ENCODE measurements at regions not wholly inside any gene's neighbourhood (a gene's known extent, or its start where the extent isn't known, plus 50 kb on each side); places are given as distances from the start of the nearest gene placed in this dataset.

GRCh38 chr20:11810311-11811083, 107.2 kb upstream of the BTBD3 start:
- no peak for DNase-seq

- no peak for DNase-seq
Measured at GRCh38 chr20:11813106-11813890, 104.4 kb upstream of the BTBD3 start.

GRCh38 chr20:11814267-11814666, 103.4 kb upstream of the BTBD3 start:
- no peak for DNase-seq

GRCh38 chr20:11820838-11821237, 96.9 kb upstream of the BTBD3 start:
- no peak for DNase-seq

- no peak for DNase-seq
Measured at GRCh38 chr20:11822540-11822794, 95.2 kb upstream of the BTBD3 start.

GRCh38 chr20:11826334-11826733, 91.4 kb upstream of the BTBD3 start:
- no peak for DNase-seq

GRCh38 chr20:11832397-11832796, 85.3 kb upstream of the BTBD3 start:
- no peak for DNase-seq

- no peak for DNase-seq
Measured at GRCh38 chr20:11832851-11833250, 84.8 kb upstream of the BTBD3 start.

GRCh38 chr20:11833825-11834224, 83.9 kb upstream of the BTBD3 start:
- no peak for DNase-seq

GRCh38 chr20:11838076-11838636, 79.5 kb upstream of the BTBD3 start:
- peak; percentile 28 to 45 for DNase-seq

- DNase-seq: no peak
Measured at GRCh38 chr20:11841972-11842461, 75.7 kb upstream of the BTBD3 start.

GRCh38 chr20:11843289-11843688, 74.4 kb upstream of the BTBD3 start:
- DNase-seq: no peak

GRCh38 chr20:11844691-11845090, 73.0 kb upstream of the BTBD3 start:
- DNase-seq: no peak

- DNase-seq: no peak
Measured at GRCh38 chr20:11845340-11845739, 72.4 kb upstream of the BTBD3 start.

GRCh38 chr20:11846131-11846530, 71.6 kb upstream of the BTBD3 start:
- no peak for DNase-seq

- DNase-seq: no peak
Measured at GRCh38 chr20:11847827-11848226, 69.9 kb upstream of the BTBD3 start.

GRCh38 chr20:11849270-11849915, 68.3 kb upstream of the BTBD3 start:
- DNase-seq: no peak

GRCh38 chr20:11849976-11850670, 67.6 kb upstream of the BTBD3 start:
- DNase-seq: no peak

- no peak for DNase-seq
Measured at GRCh38 chr20:11850901-11851300, 66.8 kb upstream of the BTBD3 start.

GRCh38 chr20:11851646-11852045, 66.0 kb upstream of the BTBD3 start:
- no peak for DNase-seq

GRCh38 chr20:11852189-11852588, 65.5 kb upstream of the BTBD3 start:
- DNase-seq: no peak

- no peak for DNase-seq
Measured at GRCh38 chr20:11852811-11853210, 64.9 kb upstream of the BTBD3 start.

GRCh38 chr20:11853359-11853758, 64.3 kb upstream of the BTBD3 start:
- DNase-seq: no peak

Data from SHP77 (cell line).